GM12891 (cell line): ENCODE measurements at regions not wholly inside any gene's neighbourhood (a gene's known extent, or its start where the extent isn't known, plus 50 kb on each side); places are given as distances from the start of the nearest gene placed in this dataset.

Experiments used
- POLR2A ChIP-seq: IDR thresholded peaks from 2 replicates; pipeline ENCODE4 v1.6.1; 2011; ENCODE audit warnings: low read depth, low read length, control low read depth
- POLR2AphosphoS5 ChIP-seq: IDR thresholded peaks from 2 replicates; pipeline ENCODE4 v1.6.1; 2011; ENCODE audit warnings: low read depth, low read length, control low read depth
- SPI1 ChIP-seq: IDR thresholded peaks from 2 replicates; pipeline ENCODE4 v1.6.1; 2011; ENCODE audit warnings: low read depth, low read length, control low read depth
- TAF1 ChIP-seq: IDR thresholded peaks from 2 replicates; pipeline ENCODE4 v1.6.1; 2011; ENCODE audit warnings: low read depth, low read length, control low read depth

GRCh38 chr7:104956753-104957450 is 57.1 kb upstream of the KMT2E start:
- TF ChIP-seq POLR2A, result no peak
- no peak for TF ChIP-seq POLR2AphosphoS5
- no peak for TF ChIP-seq TAF1
- TF ChIP-seq SPI1, result no peak
